IMR-90 (cell line): ENCODE measurements at regions not wholly inside any gene's neighbourhood (a gene's known extent, or its start where the extent isn't known, plus 50 kb on each side); places are given as distances from the start of the nearest gene placed in this dataset.

ENCODE experiments used
- ATAC-seq: fragments of 200-7000 bp; cut with Tn5 transposase; 2 replicates; pipeline ENCODE4 v1.9.1; 2020; ENCODE audit warnings: low read depth, mild to moderate bottlenecking, moderate library complexity
- BruUV-seq: library from RNA; stranded (reverse); fragments of 400-500 nt; replicated peaks from 2 replicates; lab custom pipeline; 2021; lab: Mats Ljungman, UMichigan
- CTCF ChIA-PET: fragments of 300-600 bp; formaldehyde crosslinking; extraction: SDS; loops from one replicate; lab custom pipeline; 2021; ENCODE audit warnings: antibody characterized with exemption; lab: Yijun Ruan, JAX
- POLR2A ChIA-PET: fragments of 300-600 bp; sonication (Branson Sonifier 250); formaldehyde crosslinking; loops from one replicate; lab custom pipeline; 2022; ENCODE audit warnings: antibody characterized with exemption; ENCODE audit not compliant: unreplicated experiment; lab: Charles Lee
- DNase-seq: peaks from one replicate; pipeline ENCODE4 v3.0.0; 2013
- H2AFZ ChIP-seq: replicated peaks from 2 replicates; pipeline ENCODE3; 2013; ENCODE audit warnings: low read length, mild to moderate bottlenecking; ENCODE audit not compliant: poor library complexity
- H2AK5ac ChIP-seq: 2 replicates; pipeline ENCODE4 v1.6.1; 2013; ENCODE audit warnings: low read depth, low read length, inconsistent platforms
- H2AK9ac ChIP-seq: replicated peaks from 2 replicates; pipeline ENCODE3; 2013; ENCODE audit warnings: mild to moderate bottlenecking, low read depth, low read length, moderate library complexity; ENCODE audit not compliant: poor library complexity
- H2BK120ac ChIP-seq: 2 replicates; pipeline ENCODE4 v1.6.1; 2013; ENCODE audit warnings: low read depth, low read length, inconsistent platforms
- H2BK15ac ChIP-seq: 3 replicates; pipeline ENCODE4 v1.6.1; 2013; ENCODE audit warnings: low read depth, low read length, inconsistent platforms
- H2BK20ac ChIP-seq: 2 replicates; pipeline ENCODE4 v1.6.1; 2013; ENCODE audit warnings: low read depth, mild to moderate bottlenecking, inconsistent platforms, low read length, moderate library complexity
- H2BK5ac ChIP-seq: 2 replicates; pipeline ENCODE4 v1.6.1; 2013; ENCODE audit warnings: mild to moderate bottlenecking, low read depth, low read length, inconsistent platforms; ENCODE audit not compliant: poor library complexity, severe bottlenecking
- H3K14ac ChIP-seq: replicated peaks from 2 replicates; pipeline ENCODE4 v1.6.1; 2013; ENCODE audit warnings: low read depth, low read length, inconsistent platforms
- H3K18ac ChIP-seq: 2 replicates; pipeline ENCODE4 v1.6.1; 2013; ENCODE audit warnings: low read depth, low read length, control low read depth
- H3K23ac ChIP-seq: 2 replicates; pipeline ENCODE4 v1.6.1; 2013; ENCODE audit warnings: low read depth, low read length, inconsistent platforms
- H3K27ac ChIP-seq: 2 replicates; pipeline ENCODE4 v1.5.1; 2013; ENCODE audit warnings: mild to moderate bottlenecking, control low read depth, low read length; ENCODE audit not compliant: insufficient read depth
- H3K27me3 ChIP-seq: 2 replicates; pipeline ENCODE4 v1.6.1; 2013; ENCODE audit warnings: low read length; ENCODE audit not compliant: control insufficient read depth, insufficient read depth
- H3K36me3 ChIP-seq: 2 replicates; pipeline ENCODE4 v1.6.1; 2013; ENCODE audit warnings: low read length, mixed read lengths; ENCODE audit not compliant: control insufficient read depth, insufficient read depth
- H3K4ac ChIP-seq: 2 replicates; pipeline ENCODE4 v1.6.1; 2013; ENCODE audit warnings: low read depth, low read length, inconsistent platforms
- H3K4me1 ChIP-seq: 2 replicates; pipeline ENCODE4 v1.6.1; 2013; ENCODE audit warnings: low read length, mixed read lengths; ENCODE audit not compliant: control insufficient read depth, insufficient read depth
- H3K4me2 ChIP-seq: 2 replicates; pipeline ENCODE4 v1.6.1; 2013; ENCODE audit warnings: low read depth, mild to moderate bottlenecking, control low read depth, low read length, moderate library complexity
- H3K4me3 ChIP-seq: 2 replicates; pipeline ENCODE4 v1.5.1; 2013; ENCODE audit warnings: low read depth, mild to moderate bottlenecking, control low read depth, low read length, moderate library complexity; ENCODE audit not compliant: insufficient read depth
- H3K56ac ChIP-seq: 2 replicates; pipeline ENCODE4 v1.6.1; 2013; ENCODE audit warnings: low read length, inconsistent platforms; ENCODE audit not compliant: insufficient read depth; ENCODE audit errors: extremely low read depth
- H3K79me1 ChIP-seq, 2 experiments: 2 replicates each; pipeline ENCODE4 v1.6.1; 2013; ENCODE audit warnings: low read length in 2 of 2, inconsistent platforms in 1 of 2, low read depth in 1 of 2
- H3K9ac ChIP-seq: 2 replicates; pipeline ENCODE4 v1.6.1; 2013; ENCODE audit warnings: low read depth, low read length, control low read depth
- H3K9me1 ChIP-seq: 2 replicates; pipeline ENCODE4 v1.6.1; 2013; ENCODE audit warnings: low read length, inconsistent platforms; ENCODE audit not compliant: insufficient read depth
- H3K9me3 ChIP-seq: 2 replicates; pipeline ENCODE4 v1.6.1; 2013; ENCODE audit warnings: low read length; ENCODE audit not compliant: control insufficient read depth, insufficient read depth
- H4K20me1 ChIP-seq: 2 replicates; pipeline ENCODE4 v1.6.1; 2013; ENCODE audit warnings: low read length, inconsistent platforms; ENCODE audit not compliant: insufficient read depth
- H4K5ac ChIP-seq: 2 replicates; pipeline ENCODE4 v1.6.1; 2013; ENCODE audit warnings: mild to moderate bottlenecking, low read depth, low read length, control low read depth
- H4K8ac ChIP-seq, 2 experiments: 2 replicates each; pipeline ENCODE4 v1.6.1; 2013; ENCODE audit warnings: low read depth in 2 of 2, low read length in 2 of 2, control low read depth in 1 of 2, inconsistent platforms in 1 of 2
- H4K91ac ChIP-seq: 2 replicates; pipeline ENCODE4 v1.6.1; 2013; ENCODE audit warnings: low read depth, low read length, inconsistent platforms; ENCODE audit not compliant: insufficient read depth
- BHLHE40 ChIP-seq: fragments of 150-350 bp; IDR thresholded peaks from 2 replicates; pipeline ENCODE4 v1.6.1; 2016; ENCODE audit warnings: mild to moderate bottlenecking, low read depth, low read length
- CEBPB ChIP-seq: IDR thresholded peaks from 2 replicates; pipeline ENCODE4 v1.6.1; 2012; ENCODE audit warnings: low read depth, low read length, improper control_type of control experiment
- CHD1 ChIP-seq: IDR thresholded peaks from 2 replicates; pipeline ENCODE4 v1.6.1; 2012; ENCODE audit warnings: low read depth, low read length, improper control_type of control experiment
- CTCF ChIP-seq: conservative IDR thresholded peaks from 2 replicates; pipeline ENCODE4 v1.5.1; 2012; ENCODE audit warnings: mild to moderate bottlenecking, low read depth, low read length, improper control_type of control experiment
- ELK1 ChIP-seq: fragments of 150-350 bp; IDR thresholded peaks from 2 replicates; pipeline ENCODE4 v1.6.1; 2016; ENCODE audit warnings: low read depth, mild to moderate bottlenecking, low read length, moderate library complexity, borderline replicate concordance
- FOS ChIP-seq: fragments of 150-350 bp; IDR thresholded peaks from 2 replicates; pipeline ENCODE4 v1.6.1; 2016; ENCODE audit warnings: low read depth, low read length
- MAFK ChIP-seq: IDR thresholded peaks from 2 replicates; pipeline ENCODE4 v1.6.1; 2012; ENCODE audit warnings: low read depth, low read length, improper control_type of control experiment
- MAZ ChIP-seq: IDR thresholded peaks from 2 replicates; pipeline ENCODE4 v1.6.1; 2012; ENCODE audit warnings: low read depth, mild to moderate bottlenecking, low read length, improper control_type of control experiment, moderate library complexity, borderline replicate concordance
- MXI1 ChIP-seq: IDR thresholded peaks from 2 replicates; pipeline ENCODE4 v1.6.1; 2012; ENCODE audit warnings: low read depth, mild to moderate bottlenecking, low read length, moderate library complexity, borderline replicate concordance
- NFE2L2 ChIP-seq: fragments of 150-350 bp; IDR thresholded peaks from 2 replicates; pipeline ENCODE4 v1.6.1; 2016; ENCODE audit warnings: low read depth, mild to moderate bottlenecking, low read length
- POLR2A ChIP-seq: IDR thresholded peaks from 2 replicates; pipeline ENCODE4 v1.6.1; 2012; ENCODE audit warnings: mild to moderate bottlenecking, low read depth, low read length
- RAD21 ChIP-seq: IDR thresholded peaks from 2 replicates; pipeline ENCODE4 v1.6.1; 2012; ENCODE audit warnings: low read length, improper control_type of control experiment
- RCOR1 ChIP-seq: IDR thresholded peaks from 2 replicates; pipeline ENCODE4 v1.6.1; 2012; ENCODE audit warnings: mild to moderate bottlenecking, low read length, improper control_type of control experiment; ENCODE audit not compliant: insufficient replicate concordance
- RFX5 ChIP-seq: IDR thresholded peaks from 2 replicates; pipeline ENCODE4 v1.8.0; 2012; ENCODE audit warnings: low read depth, mild to moderate bottlenecking, low read length, moderate library complexity
- SMC3 ChIP-seq: fragments of 150-350 bp; IDR thresholded peaks from 2 replicates; pipeline ENCODE4 v1.6.1; 2016; ENCODE audit warnings: low read depth, mild to moderate bottlenecking, antibody characterized with exemption, low read length, moderate library complexity
- USF2 ChIP-seq: fragments of 150-350 bp; IDR thresholded peaks from 2 replicates; pipeline ENCODE4 v1.6.1; 2017; ENCODE audit warnings: mild to moderate bottlenecking, antibody characterized with exemption, low read length, low read depth
- WGBS, 2 experiments: methylation state at CpG; one replicate each; pipeline versions ENCODE4 v1.1.5 to v1.1.7; 2013; ENCODE audit warnings: missing lambda C conversion rate in 2 of 2; ENCODE audit not compliant: insufficient read length in 1 of 2; ENCODE audit errors: extremely low coverage in 2 of 2; 5-methylcytosine and 5-hydroxymethylcytosine counted together
- dilution Hi-C: fragments of 300-500 bp; cut with HindIII; formaldehyde crosslinking; loops from one replicate; pipeline ENCODE4 v1.14.3; 2018; ENCODE audit warnings: low sequenced_read_pairs; ENCODE audit not compliant: unreplicated experiment
- in situ Hi-C: fragments of 300-500 bp; cut with MboI; formaldehyde crosslinking; loops from 3 replicates; pipeline ENCODE4 v1.14.3; 2019; ENCODE audit warnings: low sequenced_read_pairs, inconsistent platforms, mixed read lengths
- intact Hi-C: fragments of 100-400 bp; cut with micrococcal nuclease; formaldehyde crosslinking; loops from 2 replicates; pipeline ENCODE4 v1.10.0; 2022

GRCh38 chr3:35275768-35276167 is 363.6 kb upstream of the ARPP21 start:
- H4K8ac ChIP-seq = no peak overlapping the region
- TF ChIP-seq BHLHE40 (no peak), MXI1 (no peak), POLR2A (no peak), CEBPB (no peak), ELK1 (no peak), FOS (no peak), RFX5 (no peak), MAFK (no peak), RAD21 (no peak), RCOR1 (no peak), MAZ (no peak), SMC3 (no peak), NFE2L2 (no peak), CTCF (no peak), CHD1 (no peak), USF2 (no peak)
- H3K18ac ChIP-seq = no peak overlapping the region
- ATAC-seq = no peak
- H4K5ac ChIP-seq = no peak overlapping the region
- no peaks in the 10 kb centered on the region for H3K79me1 ChIP-seq
- no peak overlapping the region for H2BK120ac ChIP-seq
- H3K56ac ChIP-seq = no peak overlapping the region
- in situ Hi-C loops = no loop called here
- no peaks in the 10 kb centered on the region for H3K36me3 ChIP-seq
- H2AK9ac ChIP-seq = no peak overlapping the region
- no peak overlapping the region for H3K9ac ChIP-seq
- POLR2A ChIA-PET = no interaction called here
- dilution Hi-C loops = no loop called here
- no peaks in the 10 kb centered on the region for H4K20me1 ChIP-seq
- peaks cover 19% of the 10 kb centered on the region for H3K9me3 ChIP-seq
- no peak overlapping the region for H2BK20ac ChIP-seq
- no peaks in the 10 kb centered on the region for H3K27me3 ChIP-seq
- no peak overlapping the region for H3K14ac ChIP-seq
- CTCF ChIA-PET = no interaction called here
- no peaks in the 10 kb centered on the region for H3K4me1 ChIP-seq
- intact Hi-C loops = loop anchor here (10.0 kb wide), 1 partner anchor 59 kb away; no protein-coding TSS in a partner anchor
- no peak overlapping the region for H3K4ac ChIP-seq
- no peak overlapping the region for H3K4me3 ChIP-seq
- H2AFZ ChIP-seq = no peak overlapping the region
- no peak for DNase-seq
- H2BK5ac ChIP-seq = no peak overlapping the region
- no CpG with 5 or more reads among the region's 2 CpGs for WGBS, 2 experiments
- H4K91ac ChIP-seq = no peak overlapping the region
- no peak overlapping the region for H3K27ac ChIP-seq
- no peak overlapping the region for H2AK5ac ChIP-seq
- no peak overlapping the region for H2BK15ac ChIP-seq
- no peaks in the 10 kb centered on the region for H3K9me1 ChIP-seq
- no peak overlapping the region for H3K4me2 ChIP-seq
- H3K23ac ChIP-seq = no peak overlapping the region
- no TSS peak for BruUV-seq
